ENCODE measurements at regions not wholly inside any gene's neighbourhood (a gene's known extent, or its start where the extent isn't known, plus 50 kb on each side); places are given as distances from the start of the nearest gene placed in this dataset.

- no peak for TF ChIP-seq CTCF (IDR thresholded peaks at IDR 0.05; ENCODE audit: extremely low read depth in 1 of 2, insufficient read depth in 1 of 2, low read depth in 1 of 2, low read length in 2 of 2)
- TF ChIP-seq MAX (IDR thresholded peaks at IDR 0.05; ENCODE audit: insufficient read depth, insufficient read length), result no peak
- no peak for TF ChIP-seq EZH2 (IDR thresholded peaks at IDR 0.05; ENCODE audit: borderline replicate concordance, low read depth, low read length, severe bottlenecking)
- no peak for TF ChIP-seq POLR2AphosphoS5 (IDR thresholded peaks at IDR 0.05; ENCODE audit: insufficient read depth, low read depth, low read length)
- no peak for TF ChIP-seq POLR2A (IDR thresholded peaks at IDR 0.05; ENCODE audit: low read depth, low read length)
- no peak for TF ChIP-seq JUN (IDR thresholded peaks at IDR 0.05; ENCODE audit: borderline replicate concordance, insufficient read depth, insufficient read length, low read depth)
- no peak for TF ChIP-seq FOS (IDR thresholded peaks at IDR 0.05; ENCODE audit: borderline replicate concordance, insufficient read depth, low read length)
- no peak for TF ChIP-seq GATA2 (IDR thresholded peaks at IDR 0.05; ENCODE audit: insufficient read depth, insufficient read length, low read depth, low read length)
- TF ChIP-seq MYC (IDR thresholded peaks at IDR 0.05; ENCODE audit: low read depth, low read length), result no peak
Observed at GRCh38 chr14:97071177-97071576, 274.0 kb downstream of the VRK1 start.
